ENCODE measurements at regions not wholly inside any gene's neighbourhood (a gene's known extent, or its start where the extent isn't known, plus 50 kb on each side); places are given as distances from the start of the nearest gene placed in this dataset.

DNA sequence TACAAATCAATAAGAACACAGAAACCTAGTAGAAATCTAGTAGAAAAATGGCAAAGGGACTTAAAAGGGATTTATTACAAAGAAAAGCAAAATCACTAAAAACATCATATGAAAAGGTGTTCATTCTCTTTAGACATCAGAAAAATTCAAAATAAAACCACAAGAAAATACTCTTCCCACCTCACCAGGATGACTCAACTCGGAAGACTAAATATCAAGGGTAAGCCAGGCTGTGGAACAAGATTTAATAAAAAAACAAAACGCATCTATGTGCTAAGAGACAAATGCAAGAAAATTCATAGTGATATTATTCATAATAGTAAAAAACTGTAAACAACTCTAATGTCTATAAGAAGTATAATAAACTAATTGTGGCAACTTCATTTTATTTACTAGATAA is 181.6 kb upstream of the GHR start:
- no peak for TF ChIP-seq YY1 (IDR thresholded peaks at IDR 0.05; ENCODE audit: insufficient read depth, insufficient read length)
- no peak for TF ChIP-seq ZNF274 (IDR thresholded peaks at IDR 0.05; ENCODE audit: low read depth, low read length)
